ENCODE measurements at regions not wholly inside any gene's neighbourhood (a gene's known extent, or its start where the extent isn't known, plus 50 kb on each side); places are given as distances from the start of the nearest gene placed in this dataset.

- H3K4me3 ChIP-seq (ENCODE audit: low read depth, low read length): no peak overlapping the region
- no peaks in the 10 kb centered on the region for H3K36me3 ChIP-seq (ENCODE audit: control insufficient read depth in 2 of 2, insufficient read depth in 1 of 2, low read length in 2 of 2)
- H3K27ac ChIP-seq (ENCODE audit: extremely low read depth, low read depth, low read length): no peak overlapping the region
- ChIA-PET POLR2A (no interaction called here), CTCF (interaction anchor here (0.6 to 0.7 kb wide), 3 partner anchors 132 to 955 kb away, joined by 3 read pairs; no protein-coding TSS in a partner anchor)
- H3K4me1 ChIP-seq (ENCODE audit: control insufficient read depth, insufficient read depth, low read length): no peaks in the 10 kb centered on the region
- TF ChIP-seq ZNF48 (tag by site-specific recombination; IDR thresholded peaks at IDR 0.05) (no peak), ZNF292 (tag by site-specific recombination; IDR thresholded peaks at IDR 0.05; ENCODE audit: borderline replicate concordance, low read depth) (no peak), ZSCAN30 (tag by site-specific recombination; IDR thresholded peaks at IDR 0.05) (no peak), ZNF112 (tag by site-specific recombination; IDR thresholded peaks at IDR 0.05) (no peak), ZNF362 (tag by site-specific recombination; IDR thresholded peaks at IDR 0.05) (no peak), ZNF610 (tag by site-specific recombination; IDR thresholded peaks at IDR 0.05; ENCODE audit: borderline replicate concordance) (no peak), ZNF600 (tag by site-specific recombination; IDR thresholded peaks at IDR 0.05) (no peak), ZNF623 (tag by site-specific recombination; IDR thresholded peaks at IDR 0.05) (no peak), ZNF221 (tag by site-specific recombination; IDR thresholded peaks at IDR 0.05; ENCODE audit: borderline replicate concordance) (no peak), ZNF645 (tag by site-specific recombination; IDR thresholded peaks at IDR 0.05) (no peak), ZNF560 (tag by site-specific recombination; IDR thresholded peaks at IDR 0.05; ENCODE audit: borderline replicate concordance) (no peak), ZNF548 (tag by site-specific recombination; IDR thresholded peaks at IDR 0.05) (no peak), ZNF248 (tag by site-specific recombination; IDR thresholded peaks at IDR 0.05) (no peak), ZNF214 (tag by site-specific recombination; IDR thresholded peaks at IDR 0.05; ENCODE audit: borderline replicate concordance) (no peak), ELK4 (IDR thresholded peaks at IDR 0.05; ENCODE audit: borderline replicate concordance, low read depth, low read length) (no peak)
- H3K9me3 ChIP-seq (ENCODE audit: control insufficient read depth, insufficient read depth, low read depth, low read length): no peaks in the 10 kb centered on the region
Observed at GRCh38 chr10:28859791-28860190, 182.5 kb downstream of the BAMBI start.

- H3K9me3 ChIP-seq (ENCODE audit: control insufficient read depth, insufficient read depth, low read depth, low read length): no peaks in the 10 kb centered on the region
- ChIA-PET CTCF (interaction anchor here (0.5 to 0.7 kb wide), 2 partner anchors 75 to 270 kb away, joined by 3 read pairs; no protein-coding TSS in a partner anchor), POLR2A (no interaction called here)
- no peak overlapping the region for H3K4me3 ChIP-seq (ENCODE audit: low read depth, low read length)
- no peaks in the 10 kb centered on the region for H3K4me1 ChIP-seq (ENCODE audit: control insufficient read depth, insufficient read depth, low read length)
- H3K36me3 ChIP-seq (ENCODE audit: control insufficient read depth in 2 of 2, insufficient read depth in 1 of 2, low read length in 2 of 2): no peaks in the 10 kb centered on the region
- no peak for TF ChIP-seq ZNF596 (tag by site-specific recombination; IDR thresholded peaks at IDR 0.05)
- TF ChIP-seq PRDM1 (tag by site-specific recombination; IDR thresholded peaks at IDR 0.05): no peak
- no peak for TF ChIP-seq ZNF629 (tag by site-specific recombination; IDR thresholded peaks at IDR 0.05)
- no peak overlapping the region for H3K27ac ChIP-seq (ENCODE audit: extremely low read depth, low read depth, low read length)
Observed at GRCh38 chr10:28862219-28862618, 184.9 kb downstream of the BAMBI start.

GRCh38 chr10:28869606-28870201 is 192.4 kb downstream of the BAMBI start:
- Histone ChIP-seq H3K4me1 (ENCODE audit: control insufficient read depth, insufficient read depth, low read length) (no peaks in the 10 kb centered on the region), H3K36me3 (ENCODE audit: control insufficient read depth in 2 of 2, insufficient read depth in 1 of 2, low read length in 2 of 2) (no peaks in the 10 kb centered on the region), H3K4me3 (ENCODE audit: low read depth, low read length) (no peak overlapping the region), H3K27ac (ENCODE audit: extremely low read depth, low read depth, low read length) (no peak overlapping the region), H3K9me3 (ENCODE audit: control insufficient read depth, insufficient read depth, low read depth, low read length) (no peaks in the 10 kb centered on the region)
- CTCF ChIA-PET: interaction anchor here (0.6 kb wide), 1 partner anchor 196 kb away, joined by 5 read pairs; no protein-coding TSS in a partner anchor
- POLR2A ChIA-PET: no interaction called here
- TF ChIP-seq ZBTB8A (tag by site-specific recombination; IDR thresholded peaks at IDR 0.05) (no peak), BCL11B (tag by site-specific recombination; IDR thresholded peaks at IDR 0.05; ENCODE audit: low read depth) (no peak), ZNF175 (tag by site-specific recombination; IDR thresholded peaks at IDR 0.05) (no peak), ZNF626 (tag by site-specific recombination; IDR thresholded peaks at IDR 0.05) (no peak), ZNF544 (tag by site-specific recombination; IDR thresholded peaks at IDR 0.05) (no peak), AEBP2 (tag by site-specific recombination; IDR thresholded peaks at IDR 0.05; ENCODE audit: borderline replicate concordance) (no peak), MEIS1 (CRISPR knock-in tag; IDR thresholded peaks at IDR 0.05; ENCODE audit: borderline replicate concordance) (no peak), ZNF274 (IDR thresholded peaks at IDR 0.05; ENCODE audit: low read length) (no peak), ZNF274 (tag by site-specific recombination; IDR thresholded peaks at IDR 0.05; ENCODE audit: borderline replicate concordance) (no peak), ZNF292 (tag by site-specific recombination; IDR thresholded peaks at IDR 0.05; ENCODE audit: borderline replicate concordance, low read depth) (no peak), ZNF791 (tag by site-specific recombination; IDR thresholded peaks at IDR 0.05) (no peak), ZNF529 (tag by site-specific recombination; IDR thresholded peaks at IDR 0.05; ENCODE audit: insufficient replicate concordance) (no peak)
